Glomerular visceral epithelial cell (primary cell): ENCODE measurements at regions not wholly inside any gene's neighbourhood (a gene's known extent, or its start where the extent isn't known, plus 50 kb on each side); places are given as distances from the start of the nearest gene placed in this dataset.

Source experiments
- DNase-seq: peaks from one replicate; pipeline ENCODE4 v3.0.0-alpha.2; 2016; ENCODE audit errors: extremely low spot score

DNA sequence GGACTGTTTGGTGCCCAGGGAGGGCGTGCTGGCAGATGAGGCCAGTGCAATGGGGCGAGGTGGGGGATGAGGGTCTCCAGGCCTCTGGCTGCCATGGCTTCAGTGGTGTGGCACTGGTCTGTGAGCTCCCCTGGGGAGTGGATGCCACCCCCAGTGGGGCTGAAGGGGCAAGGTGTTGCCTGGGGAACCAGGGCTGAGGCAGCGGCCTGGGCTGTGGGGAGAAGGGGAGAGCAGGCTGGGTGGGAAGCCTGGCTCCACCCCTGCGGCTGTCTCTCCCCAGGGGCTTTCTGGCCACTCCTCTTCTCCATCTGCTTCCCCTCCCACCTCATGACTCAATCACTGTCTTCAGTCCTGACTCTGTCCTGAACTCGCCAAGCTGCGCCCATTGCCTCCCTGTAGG, 88.4 kb upstream of the TLE3 start:
- no peak for DNase-seq

DNA sequence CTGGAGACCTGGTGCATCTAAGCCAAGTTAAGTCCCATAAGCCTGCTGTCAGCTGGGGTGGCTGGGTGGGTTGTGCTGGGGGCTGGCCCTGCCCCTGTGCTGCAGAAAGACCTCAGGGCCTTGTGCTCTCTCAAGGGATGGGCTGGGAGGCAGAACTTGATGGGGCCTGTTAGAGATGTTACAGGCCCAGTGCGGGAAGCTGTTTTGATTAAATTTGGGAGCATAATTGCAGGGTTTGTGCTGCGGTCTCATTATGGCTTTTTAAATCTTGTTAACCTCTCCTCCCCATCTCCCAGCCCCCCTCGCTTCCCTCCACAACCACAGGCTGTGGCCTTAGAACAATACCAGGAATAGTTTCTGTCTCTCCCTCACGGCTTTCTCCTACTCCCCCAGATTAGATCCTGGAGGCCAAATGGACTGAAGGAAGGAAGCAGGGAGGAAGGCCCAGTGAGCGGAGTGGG, 87.6 kb upstream of the TLE3 start:
- no peak for DNase-seq

DNA sequence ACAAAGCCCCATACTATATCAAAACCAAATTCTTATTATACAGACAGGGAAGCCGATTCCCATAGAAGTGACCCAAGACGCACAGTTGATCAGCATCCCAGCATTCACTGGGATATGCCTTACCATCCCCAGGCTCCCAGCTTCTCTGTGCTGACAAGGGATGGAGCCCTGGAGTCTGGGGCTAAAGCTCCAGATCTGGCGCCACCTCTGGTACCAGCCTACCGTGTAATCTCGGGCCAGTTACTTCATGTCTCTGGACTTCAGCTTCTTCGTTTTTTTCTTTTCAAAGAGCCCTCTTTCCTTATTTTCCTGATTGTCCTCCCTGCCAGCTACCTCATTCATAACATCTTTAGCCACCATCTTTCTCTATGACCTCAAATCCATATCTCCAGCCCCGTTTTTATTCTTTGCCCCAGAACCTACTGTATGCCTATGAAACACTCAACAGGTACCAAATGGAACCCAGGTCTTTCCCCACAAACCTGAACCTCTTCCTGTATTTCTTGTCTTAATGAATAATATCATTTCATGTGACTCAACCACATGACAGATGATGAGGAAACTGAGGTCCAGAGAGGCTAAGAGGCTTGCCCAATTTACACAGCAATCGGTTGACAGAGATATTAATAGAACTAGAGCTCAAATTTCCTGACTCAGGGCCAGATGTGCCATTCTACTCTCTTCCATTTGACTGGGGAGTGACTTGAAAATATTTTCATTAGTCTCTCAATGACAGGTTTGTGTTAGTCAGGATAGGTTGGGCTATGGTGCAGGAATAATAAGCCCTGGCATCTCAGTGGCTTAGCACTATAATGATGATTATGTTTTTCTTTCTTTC, 85.4 kb upstream of the TLE3 start:
- no peak for DNase-seq

DNA sequence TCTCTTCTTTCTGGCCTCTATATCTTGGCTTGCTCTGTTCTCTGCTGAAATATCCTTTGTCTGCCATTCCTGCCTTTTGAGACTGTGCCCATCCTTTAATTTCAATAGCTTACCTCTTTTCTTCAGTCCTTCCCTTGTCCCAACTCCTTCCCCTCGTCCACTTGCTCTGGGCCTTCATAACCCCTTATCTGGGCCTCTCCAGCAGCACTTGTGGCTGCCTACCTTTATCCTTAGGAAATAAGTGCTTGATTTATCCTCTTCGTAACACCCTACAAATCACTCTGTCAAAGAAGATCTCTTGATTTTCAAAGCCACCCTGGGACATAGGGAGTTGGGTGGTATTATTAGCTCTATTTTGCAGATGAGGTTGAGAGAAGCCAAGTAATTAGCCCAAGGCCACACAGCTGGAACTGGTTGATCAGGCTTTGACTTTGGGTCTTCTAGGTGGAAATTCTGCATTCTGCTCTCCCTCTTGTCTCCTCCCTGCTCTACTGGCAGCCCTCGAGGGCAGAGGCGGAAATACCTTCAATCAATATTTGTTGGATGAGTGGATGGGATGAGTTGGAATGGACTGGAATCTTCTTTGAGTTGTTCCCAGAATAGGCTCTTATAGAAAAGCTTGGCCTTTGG, 84.0 kb upstream of the TLE3 start:
- DNase-seq: no peak

DNA sequence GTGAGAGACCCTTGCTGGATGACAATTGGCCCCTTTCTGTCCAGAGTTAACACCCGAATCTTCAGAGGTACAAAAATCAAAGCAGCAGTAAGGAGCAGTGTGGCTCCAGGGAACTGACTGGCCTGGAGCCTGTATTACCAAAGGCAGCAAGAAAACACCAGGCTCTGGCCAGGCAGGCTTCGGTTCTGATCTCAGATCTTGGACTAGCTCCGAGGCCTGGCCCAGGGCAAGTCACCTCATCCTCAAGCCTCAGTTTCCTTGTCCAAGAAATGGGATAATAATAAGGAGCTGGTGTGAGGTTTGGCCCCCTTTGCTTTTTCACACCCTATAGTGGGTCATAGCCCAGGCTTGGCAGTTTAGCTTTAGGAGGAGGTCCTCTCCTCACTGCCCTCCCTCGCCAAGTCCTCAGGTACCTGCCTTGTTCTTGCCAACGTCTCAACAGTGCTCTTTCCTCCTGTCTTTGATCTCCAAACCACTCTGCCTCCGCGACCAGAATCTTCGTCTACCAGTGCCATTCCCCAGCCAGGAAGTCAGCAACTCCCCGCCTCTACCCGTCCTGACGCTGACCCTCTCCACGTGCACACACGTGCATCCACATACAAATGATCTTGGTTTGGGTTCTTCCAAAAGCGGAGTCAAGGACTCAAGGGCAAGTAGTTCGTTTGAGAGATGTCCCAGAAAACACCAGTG, 82.6 kb upstream of the TLE3 start:
- DNase-seq: no peak

DNA sequence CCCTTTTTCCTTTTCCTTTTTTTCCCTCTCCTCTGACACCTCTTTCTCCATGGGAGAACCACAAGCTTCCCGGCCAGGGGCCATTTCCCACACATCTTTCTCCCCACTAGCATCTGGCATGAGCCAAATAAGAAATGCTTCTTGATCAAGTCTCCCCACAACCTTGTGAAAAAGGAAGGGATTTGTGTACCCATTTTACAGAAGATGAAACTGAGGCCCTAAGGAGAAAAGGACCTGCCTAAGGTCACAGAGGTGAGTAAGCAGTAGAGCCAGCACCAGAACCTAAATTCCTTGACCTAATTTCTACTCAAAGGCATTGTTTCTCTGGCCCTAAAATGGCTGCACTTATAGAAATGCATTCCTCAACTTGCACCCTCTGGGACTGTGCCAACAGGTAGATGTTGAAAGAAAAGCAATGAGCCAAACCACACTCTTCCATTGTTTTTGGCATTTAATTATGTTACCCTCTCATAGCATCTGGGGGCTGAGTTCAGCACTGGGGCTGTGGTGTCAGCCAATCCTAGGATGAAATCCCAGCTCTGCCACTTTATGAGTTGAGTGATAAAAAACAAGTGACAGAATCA, 81.7 kb upstream of the TLE3 start:
- no peak for DNase-seq

DNA sequence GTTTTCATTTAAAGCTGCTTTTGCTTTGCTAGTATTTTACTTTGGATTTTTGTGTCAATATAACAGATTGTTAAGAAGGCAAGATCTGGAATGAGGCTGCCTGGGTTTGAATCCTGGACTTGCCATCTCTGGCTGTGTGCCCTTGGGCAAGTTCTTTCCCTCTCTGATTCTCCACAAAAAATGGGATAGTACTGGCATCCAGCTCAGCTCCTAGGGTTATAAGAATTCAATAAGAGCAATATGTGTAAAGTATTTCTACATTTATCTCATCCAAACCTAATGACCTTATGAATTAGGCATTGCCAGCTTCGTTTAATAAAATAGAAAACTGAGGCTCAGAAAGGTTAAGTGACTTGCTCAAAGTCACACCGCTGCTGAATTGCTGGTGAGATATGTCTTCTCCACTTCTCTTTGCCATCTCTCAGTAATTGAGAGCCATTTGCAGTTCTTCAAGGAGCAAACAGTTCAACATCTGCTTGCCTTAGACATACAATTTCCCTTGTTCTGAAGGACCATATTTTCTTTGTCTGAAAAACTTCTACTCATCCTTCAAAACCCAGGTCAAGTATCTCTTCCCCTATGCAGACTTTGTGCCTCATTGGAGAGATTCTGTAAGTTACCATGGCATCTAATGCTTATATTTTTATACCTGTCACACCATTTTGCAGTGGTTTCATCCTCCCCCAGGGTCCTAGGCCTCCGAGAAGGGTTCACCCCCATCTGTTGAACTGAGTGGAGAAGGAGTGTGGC, 80.8 kb upstream of the TLE3 start:
- no peak for DNase-seq

DNA sequence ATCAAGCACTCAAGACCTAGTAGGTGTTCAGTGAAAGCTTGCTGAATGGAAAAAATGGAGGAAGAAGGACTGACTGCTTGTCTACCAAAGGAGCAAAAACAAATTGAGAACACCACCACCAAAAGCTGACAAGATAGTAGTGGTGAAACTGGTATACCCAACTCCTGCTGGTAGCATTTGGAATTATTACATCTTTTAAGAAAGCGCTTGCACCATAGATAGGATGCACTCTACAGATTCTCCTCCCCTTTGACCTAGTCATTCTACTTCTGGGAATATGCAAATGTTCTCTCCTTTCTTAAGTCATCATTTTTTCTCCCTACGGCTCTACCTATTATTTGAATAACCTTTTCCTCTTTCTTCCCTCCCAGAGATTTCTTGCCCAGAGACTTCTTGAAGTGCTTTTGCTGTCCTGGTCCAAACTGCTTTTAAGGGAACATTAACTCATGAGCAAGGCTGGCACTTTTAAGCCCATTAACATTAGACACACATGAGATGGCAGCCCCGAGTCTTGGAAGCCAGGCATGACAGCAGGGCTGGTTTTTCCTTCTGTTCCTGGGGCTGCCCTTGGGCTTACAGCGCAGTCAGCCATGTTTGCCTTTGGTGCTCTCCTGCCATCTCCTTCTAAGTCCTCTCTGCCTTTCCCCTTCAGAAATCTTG, 75.0 kb upstream of the TLE3 start:
- no peak for DNase-seq

DNA sequence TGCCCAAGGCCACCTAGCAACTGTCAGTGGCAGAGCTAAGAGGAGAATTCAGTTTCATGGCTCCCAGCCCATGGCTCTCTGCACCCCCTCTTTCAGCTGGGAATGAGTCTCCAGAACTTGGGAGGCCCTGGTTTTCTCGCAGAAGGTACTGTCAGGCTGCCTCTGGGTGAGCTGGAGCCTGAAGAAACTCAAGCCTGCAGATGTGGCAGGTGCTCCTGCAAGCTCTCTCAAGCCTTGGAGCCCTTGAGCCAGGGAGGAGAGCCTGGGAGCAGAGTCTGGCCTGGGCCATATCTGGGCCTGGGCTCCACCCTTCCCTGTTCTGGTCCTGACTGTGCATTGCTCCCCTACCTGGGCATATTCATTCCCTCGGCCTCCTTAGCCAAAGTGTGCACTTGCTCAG, 74.4 kb upstream of the TLE3 start:
- no peak for DNase-seq

DNA sequence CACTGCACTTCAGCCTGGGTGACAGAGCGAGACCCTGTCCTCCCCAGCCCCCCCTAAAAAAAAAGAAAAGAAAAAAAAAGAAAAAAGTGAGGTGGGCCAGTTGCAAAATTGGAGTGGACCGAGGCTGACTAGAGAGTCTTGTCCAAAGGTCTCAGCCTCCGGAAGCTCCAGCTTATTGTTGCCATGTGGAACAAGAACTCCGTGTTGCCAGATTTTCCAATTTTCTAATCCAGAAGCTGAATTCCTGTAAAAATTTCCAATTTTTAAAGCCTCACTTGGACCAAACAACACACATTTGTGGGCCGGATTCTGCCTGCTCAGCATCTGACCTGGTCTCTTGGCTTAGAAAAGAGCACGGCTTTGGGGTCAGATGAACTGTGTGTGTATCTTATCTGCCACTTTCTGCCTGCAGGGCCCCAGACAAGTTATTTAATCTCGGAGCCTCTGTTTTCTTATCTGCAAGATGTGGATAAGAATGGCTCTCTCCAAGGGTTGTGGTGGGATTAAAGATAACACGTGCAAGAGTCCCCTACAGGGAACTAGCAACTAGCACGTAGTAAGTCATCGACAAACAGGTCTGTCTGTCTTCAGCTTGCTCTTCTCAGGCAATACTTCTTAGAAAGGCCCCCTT, 73.7 kb upstream of the TLE3 start:
- DNase-seq: no peak

DNA sequence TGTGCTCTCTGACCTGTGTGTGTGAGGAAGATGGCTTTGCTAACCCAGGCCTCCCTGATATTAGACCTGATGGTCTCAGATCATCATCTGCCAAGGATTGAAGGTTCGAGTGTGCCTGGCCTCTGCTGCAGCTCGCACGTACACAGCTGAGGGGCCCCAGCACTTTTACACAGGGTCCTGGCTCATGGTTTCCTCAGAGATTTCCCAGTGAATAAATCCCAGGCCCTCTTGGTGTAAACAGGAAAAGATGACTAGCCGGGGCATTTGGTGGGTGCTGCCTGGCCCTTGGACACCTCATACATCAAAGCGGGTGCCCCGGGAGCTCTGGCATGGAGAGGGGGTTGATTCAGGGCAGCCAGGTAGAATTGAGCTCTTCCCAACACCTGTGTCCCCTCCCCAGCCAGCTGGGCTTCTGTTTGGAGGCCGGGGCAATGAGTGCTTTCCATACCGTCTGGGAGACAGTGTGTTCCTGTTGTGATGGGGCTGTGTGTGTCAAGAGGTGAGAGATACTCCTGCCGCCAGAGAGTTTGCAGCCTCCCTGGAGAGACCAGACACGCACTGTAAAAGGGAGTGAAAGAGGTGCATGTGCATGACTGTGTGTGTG, 72.5 kb upstream of the TLE3 start:
- DNase-seq: no peak

DNA sequence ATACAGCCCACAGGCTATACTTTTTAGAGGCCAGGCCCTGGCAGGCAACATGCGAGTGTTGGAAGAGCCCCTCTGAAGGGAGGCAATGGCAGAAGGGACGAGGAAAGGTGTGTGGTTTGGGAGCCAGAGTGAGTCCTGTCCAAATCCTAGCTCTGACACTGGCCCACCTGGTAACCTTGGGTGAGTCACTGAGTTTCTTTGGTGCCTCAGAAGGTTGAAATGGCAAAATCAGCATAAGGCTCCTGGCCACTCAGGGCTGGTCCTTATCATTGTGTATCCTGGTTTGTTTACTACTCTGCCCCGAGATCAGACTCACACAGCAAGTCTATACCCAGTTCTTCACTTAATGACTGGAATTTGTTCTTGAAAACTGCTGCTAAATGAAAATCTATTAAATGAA, 71.4 kb upstream of the TLE3 start:
- no peak for DNase-seq

DNA sequence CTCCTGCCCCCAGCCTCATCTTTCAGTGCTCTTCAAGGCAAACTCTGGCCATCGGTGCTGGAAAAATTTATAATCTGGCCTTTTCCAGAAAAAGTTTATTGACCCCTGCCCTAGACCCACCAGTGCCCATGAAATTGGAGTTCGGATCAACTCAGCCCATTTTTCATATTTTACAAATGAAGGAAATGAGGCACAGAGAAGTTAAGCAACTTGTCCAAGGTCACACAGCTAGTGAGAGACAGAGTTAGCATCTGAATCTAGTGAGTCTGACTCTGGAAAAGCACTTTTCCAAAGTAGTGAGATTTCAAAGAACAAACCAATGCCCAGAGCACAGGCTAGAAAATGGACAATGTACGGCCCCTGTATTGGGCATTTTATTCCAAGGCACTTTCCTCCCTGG, 69.4 kb upstream of the TLE3 start:
- no peak for DNase-seq

DNA sequence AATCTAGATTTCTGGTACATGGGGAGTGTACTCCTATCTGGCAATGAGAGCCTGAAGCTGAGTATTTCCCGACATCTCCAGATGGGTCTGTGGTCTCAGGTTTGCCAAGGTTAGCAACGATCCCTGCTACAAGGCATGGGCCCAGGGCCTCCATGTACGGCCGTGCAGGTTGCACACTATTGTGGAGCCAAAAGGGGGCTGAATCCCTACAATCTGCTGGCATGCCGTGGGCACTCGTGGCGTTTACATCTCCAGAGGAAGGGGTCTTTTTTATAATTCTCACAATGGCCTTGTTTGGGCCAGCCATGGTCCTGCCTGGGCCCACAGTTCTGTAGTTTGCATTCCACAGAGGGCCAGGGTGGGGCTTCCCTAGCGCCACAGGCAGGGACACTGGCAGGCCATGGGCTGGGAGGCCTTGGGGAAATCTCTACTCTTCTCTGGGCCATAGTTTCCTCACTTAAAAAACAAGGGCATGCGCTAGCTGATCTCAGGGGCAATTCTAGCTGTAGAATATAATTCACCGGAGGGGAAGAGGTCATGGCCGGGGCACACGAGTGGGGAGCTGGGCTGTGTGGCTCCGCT, 68.9 kb upstream of the TLE3 start:
- no peak for DNase-seq

DNA sequence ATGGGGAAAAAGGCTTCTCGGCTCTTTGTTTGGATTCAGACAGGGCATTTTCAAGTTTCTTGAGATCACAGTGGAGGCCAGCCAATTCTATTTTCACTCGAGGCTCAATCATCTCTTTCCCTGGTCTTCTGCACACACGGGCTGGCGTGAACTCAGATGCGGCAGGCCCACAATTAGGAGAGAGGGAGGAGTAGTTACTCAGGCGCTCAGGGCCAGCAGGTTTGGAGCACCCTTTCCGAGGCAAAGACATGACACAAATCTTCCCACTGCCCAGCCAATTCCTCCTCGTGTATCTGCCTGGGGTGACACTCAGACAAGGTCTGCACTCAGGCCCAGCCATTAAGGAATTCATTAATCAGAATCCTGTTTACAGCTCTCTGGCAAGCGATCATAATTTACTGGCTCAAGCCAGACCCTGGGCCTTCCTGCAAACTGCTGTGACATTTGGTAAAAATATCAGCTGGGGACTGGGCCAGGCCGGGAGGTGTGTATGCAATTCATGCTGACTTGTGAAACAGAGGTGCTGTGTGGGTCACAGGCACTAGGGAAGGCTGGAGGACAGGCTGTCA, 68.1 kb upstream of the TLE3 start:
- no peak for DNase-seq

DNA sequence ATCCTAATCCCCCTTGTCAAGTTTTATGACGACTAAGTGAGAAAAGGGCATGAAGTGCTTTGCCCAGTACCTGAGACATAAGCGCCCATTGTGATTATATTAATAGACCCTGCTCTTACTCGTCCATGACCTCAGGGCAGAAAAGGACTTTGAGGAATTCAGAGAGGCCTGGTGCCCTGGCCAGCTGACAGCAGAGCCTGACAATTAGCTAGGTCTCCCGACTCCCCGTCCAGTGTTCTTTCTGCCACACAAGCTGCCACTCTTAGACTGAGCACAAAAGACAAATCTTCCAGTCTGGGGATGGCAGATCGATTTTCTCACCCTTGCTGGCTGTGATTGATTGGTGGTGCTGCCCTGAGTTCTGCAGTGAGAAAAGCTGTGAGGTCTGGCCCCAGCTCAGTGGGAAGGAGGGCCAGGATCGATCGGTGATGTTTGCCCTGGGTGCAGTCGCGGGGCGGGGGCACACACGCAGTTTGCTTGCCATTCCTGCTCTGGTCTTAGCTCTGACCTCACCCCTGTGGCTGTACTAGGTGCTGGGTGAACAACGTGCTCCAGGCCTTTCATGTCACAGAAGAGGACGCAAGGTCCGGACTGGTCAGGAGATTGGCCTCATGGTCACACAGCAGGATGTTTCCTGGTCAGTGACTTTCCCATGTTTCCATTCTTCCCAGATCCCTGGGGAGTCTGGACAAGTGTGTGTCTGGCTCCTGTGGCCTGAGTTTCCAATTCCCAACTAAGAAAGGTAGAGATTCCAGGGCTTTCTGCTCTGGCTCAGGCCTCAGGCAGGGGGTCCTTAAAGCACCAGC, 67.4 kb upstream of the TLE3 start:
- DNase-seq: no peak

DNA sequence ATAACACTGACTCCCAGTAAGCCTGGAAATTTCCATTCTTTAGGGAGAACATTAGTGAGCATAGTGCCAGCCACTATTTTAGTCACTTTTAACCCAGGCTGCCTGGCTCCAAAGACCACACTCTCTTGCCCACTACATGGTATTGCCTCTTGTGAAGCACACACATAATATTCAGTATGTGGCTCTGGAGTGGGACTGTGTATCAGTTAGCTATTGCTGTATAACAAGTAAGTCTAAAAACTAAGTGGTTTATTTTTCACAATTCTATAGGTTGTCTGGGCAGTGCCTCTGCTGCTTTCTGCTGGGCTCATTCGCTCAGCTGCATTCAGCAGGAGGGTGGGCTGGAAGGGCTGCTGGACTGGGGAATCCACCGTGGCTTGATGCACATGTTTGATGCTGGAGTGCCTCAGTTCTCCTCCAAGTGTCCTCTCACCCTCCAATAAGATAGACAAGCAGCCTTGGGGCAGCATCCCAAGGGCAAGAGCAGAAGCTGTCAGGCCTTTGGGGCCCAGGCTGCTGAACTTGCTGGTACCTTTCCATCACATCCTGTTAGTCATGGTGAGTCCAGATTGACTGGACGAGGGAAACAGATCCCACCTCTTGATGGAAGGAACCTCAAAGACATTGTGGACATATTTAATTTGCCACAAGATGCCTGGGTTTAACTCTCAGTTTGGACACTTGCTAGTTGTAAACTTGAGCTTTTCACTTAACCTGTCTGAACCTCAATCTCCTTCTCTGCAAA, 66.6 kb upstream of the TLE3 start:
- no peak for DNase-seq
